GM19324 (cell line): ENCODE measurements at regions not wholly inside any gene's neighbourhood (a gene's known extent, or its start where the extent isn't known, plus 50 kb on each side); places are given as distances from the start of the nearest gene placed in this dataset.

ENCODE experiments used
- ATAC-seq: cut with Tn5 transposase; IDR thresholded peaks from one replicate; pipeline ENCODE4 v1.9.1; 2021; ENCODE audit warnings: mild to moderate bottlenecking, moderate library complexity; ENCODE audit not compliant: unreplicated experiment, low FRiP score

DNA sequence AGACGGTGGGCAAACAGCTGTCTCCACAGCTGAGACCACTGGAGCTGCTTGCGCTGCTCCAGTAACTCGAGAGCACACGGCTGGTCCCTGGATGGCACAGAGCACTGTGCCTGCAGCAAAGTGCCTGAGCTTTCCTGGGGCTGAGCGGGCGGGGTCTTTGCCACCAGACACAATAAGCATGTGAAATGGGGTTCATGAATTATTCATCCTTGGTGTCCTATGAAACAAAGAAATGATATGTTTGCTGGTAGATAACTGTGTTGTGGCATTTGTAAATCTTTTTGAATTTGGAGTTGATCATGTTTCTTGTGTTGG lies 151.7 kb upstream of the MPDZ start:
- no peak for ATAC-seq

DNA sequence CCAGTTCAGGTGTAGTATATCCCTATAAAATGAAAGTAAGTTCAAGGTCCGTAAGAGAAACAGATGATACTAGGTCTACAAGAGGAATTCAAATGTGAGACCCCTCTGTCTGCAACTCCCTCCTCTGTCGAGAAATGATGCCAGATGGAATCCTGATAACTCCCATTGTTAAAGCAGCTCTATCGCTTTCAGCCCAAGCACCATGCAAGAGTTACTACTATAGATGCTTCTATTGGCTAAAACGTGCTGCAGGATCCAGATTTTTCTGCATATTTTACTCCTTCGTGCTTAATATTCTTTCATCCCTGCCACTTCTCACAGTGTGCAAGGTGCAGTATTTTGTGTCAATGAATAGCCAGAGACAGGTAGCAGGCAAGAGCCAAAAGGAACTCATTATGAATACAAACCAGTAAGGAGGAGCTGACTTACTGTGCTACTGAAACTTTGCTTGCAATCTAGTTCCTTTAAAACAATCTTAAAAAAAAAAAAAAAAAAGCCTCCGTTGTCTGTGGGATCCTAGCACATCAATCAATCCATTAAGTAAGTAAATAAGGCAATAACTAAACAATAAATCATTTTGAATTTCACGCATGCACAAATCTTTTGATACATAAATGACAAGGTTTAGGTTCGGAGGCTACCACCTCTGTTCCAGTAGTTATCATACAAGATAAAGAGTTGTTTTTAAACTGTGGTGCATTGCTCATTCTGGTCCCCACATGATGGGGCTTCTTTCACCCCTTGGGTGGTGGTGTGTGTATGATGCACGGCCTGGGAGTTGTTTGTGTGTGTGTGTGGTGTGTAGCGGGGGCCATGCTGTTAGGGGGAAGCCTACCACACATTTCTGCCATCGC lies 151.1 kb upstream of the MPDZ start:
- ATAC-seq: no peak

DNA sequence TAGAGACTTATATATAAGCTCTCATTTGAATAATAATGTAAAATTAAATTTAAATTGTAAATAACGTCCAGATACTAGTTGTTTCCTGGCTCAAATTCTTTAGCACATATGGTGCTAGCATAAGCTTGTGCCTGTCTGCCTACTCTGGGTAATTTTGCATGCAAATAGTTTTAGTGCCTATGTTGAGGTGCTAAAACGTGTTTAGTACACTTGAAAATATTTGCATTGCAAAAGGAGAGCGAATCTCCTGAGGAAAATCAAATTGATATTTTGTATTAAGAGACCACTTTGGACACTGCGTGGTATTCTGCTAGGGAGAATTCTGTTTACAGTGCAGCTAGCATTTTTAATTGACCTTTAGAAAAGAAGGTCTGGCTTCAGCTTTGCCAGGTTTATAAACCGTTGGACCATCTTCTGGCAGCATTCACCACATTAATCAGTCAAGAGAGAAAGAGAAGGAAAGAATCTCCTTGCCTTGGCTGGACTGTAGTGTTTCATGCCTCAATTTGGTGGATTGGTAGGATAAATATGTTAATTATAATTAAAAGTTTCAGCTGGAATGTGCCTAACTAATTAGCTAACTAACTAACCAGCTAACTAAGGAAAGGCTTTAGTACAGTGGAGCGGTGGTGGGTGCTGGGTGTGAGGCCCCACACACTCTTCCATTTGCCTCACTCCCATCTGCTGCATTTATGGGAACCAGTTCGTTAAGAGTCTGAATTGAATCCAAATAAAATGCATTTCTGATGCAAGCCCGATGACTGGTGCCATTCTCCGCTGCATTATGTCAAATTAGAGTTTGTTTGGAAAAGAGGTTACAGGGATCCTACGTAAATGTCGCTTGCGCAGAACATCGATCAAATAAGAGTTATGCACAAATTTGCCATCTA lies 150.1 kb upstream of the MPDZ start:
- no peak for ATAC-seq

DNA sequence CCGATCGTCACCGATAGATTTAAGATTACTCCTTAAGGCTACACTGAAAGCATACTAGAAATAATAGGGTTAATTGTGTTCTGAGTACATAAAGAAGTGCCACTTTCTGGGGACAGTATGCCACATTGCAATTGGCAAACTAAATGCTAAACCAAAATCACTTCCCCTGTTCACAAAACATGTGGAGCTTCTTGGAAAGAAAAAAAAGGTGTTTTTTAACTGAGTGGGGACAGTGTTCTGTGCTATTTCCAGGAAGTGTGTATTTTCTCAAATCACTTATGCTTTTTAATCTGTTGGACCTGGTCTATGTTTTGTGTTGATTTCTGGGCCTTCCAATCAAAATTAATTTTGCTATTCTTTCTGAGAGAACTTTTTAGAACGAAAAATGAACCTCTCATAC lies 149.3 kb upstream of the MPDZ start:
- no peak for ATAC-seq

DNA sequence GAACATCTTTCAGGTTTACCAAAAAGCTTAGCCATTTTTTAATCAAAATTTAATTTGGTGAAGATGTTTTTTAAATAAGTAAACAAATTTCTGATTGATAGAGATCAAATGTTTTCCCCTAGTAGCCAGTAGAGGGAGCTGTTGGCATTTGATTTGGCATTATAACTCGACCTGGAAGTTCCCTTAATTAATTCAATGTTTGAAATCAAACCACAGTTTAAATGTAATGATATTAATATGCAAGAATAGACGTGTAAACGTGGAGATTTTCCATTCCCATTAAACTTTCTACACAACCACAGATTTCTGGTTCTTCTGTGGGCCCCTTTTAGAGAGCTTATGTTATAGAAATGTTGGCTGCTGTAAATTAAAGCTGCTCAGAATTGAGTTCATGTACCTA lies 148.1 kb upstream of the MPDZ start:
- ATAC-seq: no peak

DNA sequence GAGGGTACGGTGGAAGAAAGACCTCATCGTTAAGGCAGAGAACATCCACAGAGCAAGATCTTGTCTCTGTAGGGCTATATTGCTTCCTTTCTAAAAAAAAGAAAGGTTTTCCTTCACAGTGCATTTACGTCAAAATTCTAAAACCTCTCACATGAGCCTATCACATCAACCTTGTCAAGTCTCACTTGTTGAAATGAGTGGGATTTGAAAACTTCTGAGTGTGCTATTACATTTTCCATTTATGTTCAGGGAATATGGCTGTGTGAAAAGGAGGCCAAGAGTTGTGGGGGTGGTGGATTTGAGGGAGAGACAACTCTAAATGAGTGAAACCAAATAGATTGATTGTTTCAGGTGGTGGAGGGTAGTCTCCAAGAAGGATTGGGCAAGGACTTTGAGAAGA lies 147.1 kb upstream of the MPDZ start:
- no peak for ATAC-seq

DNA sequence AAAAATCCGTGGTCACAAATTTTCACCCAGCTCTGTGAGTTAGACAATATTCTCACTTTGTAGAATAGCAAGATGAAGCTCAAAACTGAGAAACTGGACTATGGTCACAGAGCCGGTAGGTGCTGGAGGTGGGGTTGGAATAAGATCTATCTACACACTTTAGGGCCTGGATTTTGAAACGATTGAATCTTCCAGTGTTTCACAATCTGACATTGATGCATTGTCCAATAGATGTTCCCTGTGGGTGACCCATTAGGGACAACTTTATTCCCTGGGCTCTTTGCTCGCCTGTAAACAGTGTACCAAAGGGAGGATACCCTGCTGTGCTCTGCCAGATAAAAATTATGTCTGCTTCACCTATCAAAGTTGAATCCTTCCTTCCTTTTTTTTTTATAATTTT lies 145.4 kb upstream of the MPDZ start:
- ATAC-seq: no peak

DNA sequence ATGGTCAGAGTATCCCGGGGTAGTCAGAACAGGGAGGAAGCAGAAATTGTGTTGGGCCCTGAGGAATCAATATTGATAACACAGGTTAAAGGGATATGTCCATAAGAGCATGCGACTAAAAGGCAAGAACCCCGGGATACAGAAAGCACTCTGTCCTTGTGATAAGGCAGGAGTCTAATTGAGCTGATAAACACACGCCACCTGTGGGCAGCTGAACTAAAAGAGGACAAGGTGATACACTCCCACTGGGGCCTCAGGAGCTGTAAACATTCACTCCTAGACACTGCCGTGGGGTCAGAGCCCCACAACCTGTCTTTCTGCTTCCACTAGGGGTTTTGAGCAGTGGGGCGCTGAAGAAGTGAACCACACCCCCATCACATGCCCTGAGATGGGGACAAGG lies 144.7 kb upstream of the MPDZ start:
- ATAC-seq: no peak

DNA sequence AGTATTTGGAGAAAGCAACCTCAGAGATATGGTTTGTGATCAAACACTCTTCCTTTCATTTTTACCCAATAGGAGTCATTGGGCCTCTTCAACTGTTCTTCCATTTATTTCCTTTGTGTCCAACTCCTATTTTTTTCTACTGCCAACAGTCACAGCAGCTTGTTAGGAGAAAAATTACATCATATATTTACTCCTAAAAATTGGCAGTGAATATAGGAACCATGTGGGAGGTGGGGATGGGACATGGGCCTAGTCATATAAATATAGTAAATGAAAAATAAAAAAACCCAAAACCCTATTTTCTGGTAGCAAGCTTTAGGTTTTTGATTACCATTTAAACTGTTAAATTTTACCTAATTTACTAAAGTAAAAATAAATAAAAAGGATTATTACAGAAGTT lies 134.9 kb upstream of the MPDZ start:
- no peak for ATAC-seq

DNA sequence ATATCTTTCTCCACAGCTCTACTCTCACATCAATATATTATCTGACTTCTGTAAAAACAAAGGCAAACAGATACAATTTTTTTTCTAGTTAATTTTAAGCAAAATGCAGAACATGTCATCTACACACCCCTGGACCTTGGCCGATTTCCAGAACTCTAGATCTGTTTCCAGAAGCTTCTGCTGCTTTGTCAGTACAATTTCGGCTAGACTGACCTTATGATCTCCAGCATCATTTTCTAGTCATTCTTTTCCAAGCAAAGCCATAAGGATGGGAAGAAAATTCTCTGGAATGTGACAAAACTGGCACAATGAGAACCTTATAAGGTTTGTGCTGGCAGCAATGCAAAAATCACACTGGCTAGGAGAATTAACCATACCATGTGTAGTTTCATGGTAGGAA lies 132.8 kb upstream of the MPDZ start:
- ATAC-seq: no peak

DNA sequence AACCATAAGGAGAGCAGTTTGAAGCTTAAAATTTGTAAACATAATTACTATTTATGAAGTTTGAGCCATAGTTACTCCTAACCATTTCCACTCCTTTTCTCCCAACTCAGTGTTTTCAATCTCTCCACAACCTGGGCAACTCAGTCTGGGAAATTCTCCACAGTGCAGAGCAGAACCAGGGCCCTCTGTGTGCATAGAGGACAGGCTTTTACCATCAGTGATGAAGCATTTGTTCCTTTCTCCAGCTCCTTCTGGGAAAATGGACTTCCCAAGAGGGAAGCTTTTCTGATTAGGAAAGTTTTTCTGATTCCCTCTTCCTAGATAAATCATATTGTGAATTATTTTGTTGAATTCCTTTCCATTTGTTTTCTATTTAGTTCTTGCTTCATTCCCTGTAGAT lies 132.3 kb upstream of the MPDZ start:
- no peak for ATAC-seq

DNA sequence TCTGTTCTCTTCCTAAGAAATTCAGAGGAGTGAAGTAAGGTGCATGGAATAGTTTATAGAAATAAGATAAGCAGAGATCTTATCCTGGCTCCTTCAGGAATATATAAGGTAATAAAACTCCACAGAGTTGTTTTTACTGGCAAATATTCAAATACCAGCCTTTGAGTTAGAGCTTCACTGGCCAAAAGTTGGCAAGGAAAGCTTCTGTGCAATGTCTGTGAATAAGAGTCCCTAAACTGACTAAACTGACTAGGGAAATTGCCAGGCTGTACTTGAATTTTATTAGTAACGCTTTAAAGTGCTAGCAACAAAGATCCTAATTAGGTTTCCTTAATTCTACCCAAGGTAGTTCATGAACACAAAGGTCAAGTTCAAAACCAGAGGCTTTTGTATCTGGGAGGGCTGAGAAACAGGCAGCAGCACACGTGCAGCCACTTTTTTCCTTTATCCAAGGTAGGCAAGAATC lies 131.1 kb upstream of the MPDZ start:
- ATAC-seq: no peak

DNA sequence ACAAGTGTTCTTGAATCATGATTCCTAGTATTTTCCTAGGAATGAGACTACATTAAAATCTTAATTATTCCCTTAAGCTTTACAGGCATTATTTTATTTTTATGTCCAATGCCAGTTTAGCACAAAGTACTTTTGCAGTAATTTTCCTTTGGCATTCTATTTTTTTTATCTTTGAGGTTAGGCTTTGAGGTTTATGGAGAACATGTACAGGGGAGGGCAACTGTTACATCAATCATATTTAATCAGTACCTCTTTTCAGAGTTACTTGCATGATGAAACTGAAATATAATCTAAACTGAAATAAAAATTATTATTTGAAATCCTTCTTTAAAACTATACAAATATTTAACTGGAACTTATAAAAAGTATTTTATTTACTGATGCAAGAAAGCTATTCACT lies 118.2 kb upstream of the MPDZ start:
- ATAC-seq: no peak

DNA sequence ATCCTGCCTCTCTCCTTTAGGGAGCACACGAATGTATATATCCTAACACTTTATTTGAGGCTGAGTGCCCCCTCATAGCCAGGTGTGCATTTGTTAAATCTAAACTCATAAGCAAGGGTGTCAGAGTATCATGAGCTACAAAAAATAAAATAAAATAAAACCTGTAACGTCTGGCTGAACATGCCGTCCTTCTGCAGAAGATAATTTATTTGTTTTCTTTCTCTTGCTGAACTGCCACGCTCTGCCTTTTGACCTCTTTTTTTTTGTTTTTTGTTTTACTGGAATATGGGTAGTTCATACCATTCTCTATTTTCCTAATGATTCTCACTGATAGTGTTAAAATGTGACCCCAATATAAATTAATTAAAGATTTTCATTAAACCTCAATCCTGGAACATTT lies 117.7 kb upstream of the MPDZ start:
- no peak for ATAC-seq

DNA sequence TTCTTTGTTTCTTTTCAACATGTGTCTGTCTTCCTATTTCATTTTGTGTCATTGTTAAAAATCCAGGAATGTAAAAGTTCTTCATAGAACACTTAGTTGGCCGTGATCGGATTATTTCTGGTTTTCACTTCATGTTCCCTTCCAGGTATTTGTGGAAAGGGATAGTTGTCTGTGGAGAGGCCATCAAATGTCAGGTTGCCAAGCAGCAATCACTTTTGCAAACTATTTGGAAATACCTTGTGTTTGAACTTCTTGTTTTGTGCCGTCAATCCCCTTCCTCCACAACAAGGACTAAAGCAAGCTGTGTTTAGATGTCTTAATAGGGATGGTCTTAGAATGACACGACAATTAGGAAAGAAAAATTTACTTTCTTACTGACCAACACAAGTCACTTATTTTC lies 116.9 kb upstream of the MPDZ start:
- ATAC-seq: no peak

DNA sequence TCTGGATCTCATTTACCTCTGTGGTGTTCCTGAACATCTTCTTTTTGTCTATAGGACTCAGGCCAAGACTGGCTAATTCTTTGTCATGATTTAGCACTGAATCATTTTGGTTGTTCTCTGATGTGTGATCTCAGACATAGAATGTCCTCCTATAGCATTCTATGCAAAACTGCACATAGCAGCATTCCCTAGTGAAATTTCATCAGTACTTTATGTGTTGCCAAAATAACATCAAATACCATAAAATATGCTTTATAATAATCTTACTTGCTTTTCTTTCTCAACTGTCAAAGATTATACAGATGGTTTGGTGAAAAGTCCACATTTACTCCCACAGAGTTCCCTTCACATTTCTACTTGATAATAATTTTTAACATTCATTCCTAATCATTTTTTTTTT lies 115.7 kb upstream of the MPDZ start:
- no peak for ATAC-seq

DNA sequence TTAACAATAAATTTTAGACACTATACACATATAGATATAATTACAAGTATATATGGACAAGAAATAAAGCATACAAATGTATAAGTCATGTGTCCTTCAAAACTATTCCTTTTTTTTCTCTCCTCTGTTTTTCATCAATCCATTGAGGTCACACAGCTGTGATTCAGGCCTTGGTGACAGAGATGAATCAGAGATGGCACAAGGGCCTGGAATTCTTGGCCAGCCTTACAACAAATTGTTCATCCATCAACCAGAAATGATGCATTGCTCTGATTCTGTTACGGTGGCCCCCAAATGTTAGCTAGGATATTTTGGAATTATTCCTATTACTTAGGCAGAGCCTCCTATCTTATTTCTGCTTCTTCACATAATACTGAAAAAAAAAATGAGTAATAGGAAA lies 108.7 kb upstream of the MPDZ start:
- no peak for ATAC-seq

DNA sequence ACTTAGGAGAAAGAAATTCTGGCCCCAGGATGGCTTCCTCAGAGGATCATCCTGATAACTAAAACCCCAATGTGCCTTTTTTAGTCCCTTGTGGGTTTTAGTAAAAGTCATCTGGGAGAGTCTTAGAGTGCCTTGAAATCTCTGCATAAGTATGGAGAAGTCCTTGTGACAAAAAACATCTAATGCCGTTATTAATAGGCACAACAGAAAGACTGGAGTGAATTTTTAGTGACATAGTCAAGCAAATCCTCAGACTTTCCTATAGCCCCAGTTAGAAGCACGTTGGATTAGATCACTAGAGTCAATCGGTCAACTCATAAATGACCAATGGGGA lies 108.2 kb upstream of the MPDZ start:
- ATAC-seq: no peak

DNA sequence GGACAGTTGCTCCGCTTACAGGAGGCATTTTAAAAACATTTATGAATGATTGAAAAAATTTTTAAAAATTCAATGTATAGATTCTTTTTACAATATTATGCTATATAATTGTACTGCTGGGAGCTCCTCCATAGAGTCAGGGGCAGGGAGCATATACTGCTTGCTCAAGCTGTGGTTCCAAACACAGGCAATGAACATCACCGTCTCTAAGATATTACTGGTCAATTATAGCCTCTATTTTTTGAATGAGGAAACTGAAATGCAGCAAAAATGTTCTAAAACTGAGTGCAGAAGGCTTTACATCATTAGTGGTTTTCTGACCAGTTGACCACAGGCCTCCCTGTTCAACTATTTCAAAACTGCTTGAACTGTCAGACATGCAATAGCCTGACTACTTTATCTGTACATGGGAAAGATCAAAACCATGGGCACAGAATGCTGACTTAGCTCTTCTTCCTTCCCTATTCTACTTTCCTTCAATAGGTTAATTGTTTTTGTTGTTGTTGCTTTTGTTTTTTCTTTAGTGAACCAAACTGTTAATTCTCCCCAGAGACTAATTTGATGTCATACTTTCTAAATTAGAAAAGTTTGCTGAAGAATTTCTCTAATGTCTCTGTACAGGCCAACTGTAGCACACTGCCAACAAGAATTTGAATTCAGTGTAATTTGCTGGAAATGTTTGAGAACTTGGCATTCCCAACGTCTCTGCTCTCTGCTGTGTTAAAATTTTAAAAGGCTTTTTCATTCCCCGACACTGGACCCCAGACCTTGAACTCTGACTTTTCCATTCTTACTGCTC lies 107.6 kb upstream of the MPDZ start:
- ATAC-seq: no peak

DNA sequence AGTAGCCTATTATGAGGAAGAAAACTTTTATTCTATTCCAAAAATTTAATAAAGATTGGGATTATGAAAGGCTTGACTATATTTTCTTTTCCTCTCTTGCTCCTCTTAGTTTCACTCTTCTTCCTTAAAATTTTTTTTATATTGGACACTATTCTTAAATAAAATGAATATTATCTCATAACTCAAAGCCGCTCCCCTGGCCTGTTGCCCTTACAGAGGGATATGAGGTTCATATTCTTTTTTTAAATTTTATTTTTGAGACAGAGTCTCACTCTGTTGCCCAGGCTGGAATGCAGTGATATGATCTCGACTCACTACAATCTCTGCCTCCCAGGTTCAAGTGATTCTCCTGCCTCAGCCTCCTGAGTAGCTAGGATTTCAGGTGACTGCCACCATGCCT lies 106.8 kb upstream of the MPDZ start:
- no peak for ATAC-seq

DNA sequence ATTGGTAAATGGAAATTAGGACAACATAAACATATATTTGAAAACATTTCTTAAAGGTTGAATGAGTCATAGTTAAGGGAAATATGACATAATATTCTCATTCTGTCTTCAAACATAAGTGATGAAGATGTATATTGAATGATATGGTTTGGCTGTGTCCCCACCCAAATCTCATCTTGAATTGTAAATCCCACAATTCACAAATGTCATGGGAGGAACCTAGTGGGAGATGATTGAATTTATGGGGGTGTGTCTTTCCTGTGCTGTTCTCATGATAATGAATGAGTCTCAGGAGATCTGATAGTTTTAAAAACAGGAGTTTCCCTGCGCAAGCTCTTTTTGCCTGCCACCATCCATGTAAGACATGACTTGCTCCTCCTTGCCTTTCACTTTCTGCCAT lies 104.4 kb upstream of the MPDZ start:
- no peak for ATAC-seq
